Peyer's patch (tissue), 4 donors: ENCODE measurements at regions not wholly inside any gene's neighbourhood (a gene's known extent, or its start where the extent isn't known, plus 50 kb on each side); places are given as distances from the start of the nearest gene placed in this dataset.

Experiments used
- POLR2A ChIP-seq, 2 donors: fragments of 450-650 bp; IDR thresholded peaks; one replicate each; pipeline ENCODE4 v1.5.1; 2017; ENCODE audit warnings: antibody characterized with exemption in 2 of 2, mild to moderate bottlenecking in 2 of 2, moderate library complexity in 2 of 2
- TF ChIP-seq, protein P1 (sequence below), 6 experiments: fragments of 450-650 bp in 4 of 6; fragments of 200-600 bp in 2 of 6; sonication (generic) in 1 of 6; IDR thresholded peaks; one replicate each; pipeline ENCODE4 v1.5.1; 2017 to 2019; ENCODE audit warnings: antibody characterized with exemption in 6 of 6, mild to moderate bottlenecking in 3 of 6, moderate library complexity in 1 of 6

DNA sequence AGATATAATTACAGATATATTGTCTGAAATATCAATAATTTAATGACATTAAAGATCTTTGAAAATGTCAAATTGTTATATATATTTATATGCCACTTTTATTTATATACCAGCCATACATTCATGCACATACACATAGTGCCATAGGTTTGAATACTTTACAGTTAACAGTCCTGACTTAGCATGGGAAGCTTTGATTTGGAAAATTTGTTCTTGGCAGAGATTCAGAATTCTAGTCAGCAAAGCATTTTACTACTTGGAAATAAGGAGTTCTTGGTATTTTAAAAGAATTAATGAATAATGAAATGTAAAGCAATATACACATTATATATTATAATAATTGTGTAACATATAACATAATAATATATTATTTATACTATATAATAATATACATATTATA lies 277.0 kb upstream of the PCDH20 start:
- TF ChIP-seq, protein P1, sequence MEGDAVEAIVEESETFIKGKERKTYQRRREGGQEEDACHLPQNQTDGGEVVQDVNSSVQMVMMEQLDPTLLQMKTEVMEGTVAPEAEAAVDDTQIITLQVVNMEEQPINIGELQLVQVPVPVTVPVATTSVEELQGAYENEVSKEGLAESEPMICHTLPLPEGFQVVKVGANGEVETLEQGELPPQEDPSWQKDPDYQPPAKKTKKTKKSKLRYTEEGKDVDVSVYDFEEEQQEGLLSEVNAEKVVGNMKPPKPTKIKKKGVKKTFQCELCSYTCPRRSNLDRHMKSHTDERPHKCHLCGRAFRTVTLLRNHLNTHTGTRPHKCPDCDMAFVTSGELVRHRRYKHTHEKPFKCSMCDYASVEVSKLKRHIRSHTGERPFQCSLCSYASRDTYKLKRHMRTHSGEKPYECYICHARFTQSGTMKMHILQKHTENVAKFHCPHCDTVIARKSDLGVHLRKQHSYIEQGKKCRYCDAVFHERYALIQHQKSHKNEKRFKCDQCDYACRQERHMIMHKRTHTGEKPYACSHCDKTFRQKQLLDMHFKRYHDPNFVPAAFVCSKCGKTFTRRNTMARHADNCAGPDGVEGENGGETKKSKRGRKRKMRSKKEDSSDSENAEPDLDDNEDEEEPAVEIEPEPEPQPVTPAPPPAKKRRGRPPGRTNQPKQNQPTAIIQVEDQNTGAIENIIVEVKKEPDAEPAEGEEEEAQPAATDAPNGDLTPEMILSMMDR (IDR thresholded peaks at IDR 0.05): no peak
- TF ChIP-seq POLR2A (IDR thresholded peaks at IDR 0.05): no peak
